ENCODE measurements at regions not wholly inside any gene's neighbourhood (a gene's known extent, or its start where the extent isn't known, plus 50 kb on each side); places are given as distances from the start of the nearest gene placed in this dataset.

GRCh38 chr17:72491102-72491501 lies 370.3 kb downstream of the SOX9 start:
- in situ Hi-C loops (cut with MboI; ENCODE audit: low pct_unique_long_range_greater_than_20kb, low sequenced_read_pairs) = no loop called here
- no peak for DNase-seq

GRCh38 chr17:72492494-72492893 lies 371.7 kb downstream of the SOX9 start:
- in situ Hi-C loops (cut with MboI; ENCODE audit: low pct_unique_long_range_greater_than_20kb, low sequenced_read_pairs) = no loop called here
- no peak for DNase-seq

GRCh38 chr17:72492941-72493340 lies 372.1 kb downstream of the SOX9 start:
- DNase-seq = no peak
- in situ Hi-C loops (cut with MboI; ENCODE audit: low pct_unique_long_range_greater_than_20kb, low sequenced_read_pairs) = no loop called here

- no peak for DNase-seq
- in situ Hi-C loops (cut with MboI; ENCODE audit: low pct_unique_long_range_greater_than_20kb, low sequenced_read_pairs) = no loop called here
These were observed 373.7 kb downstream of the SOX9 start for GRCh38 chr17:72494566-72494965.

- in situ Hi-C loops (cut with MboI; ENCODE audit: low pct_unique_long_range_greater_than_20kb, low sequenced_read_pairs) = no loop called here
- no peak for DNase-seq
These were observed 375.6 kb downstream of the SOX9 start for GRCh38 chr17:72496461-72496860.

- no peak for DNase-seq
- in situ Hi-C loops (cut with MboI; ENCODE audit: low pct_unique_long_range_greater_than_20kb, low sequenced_read_pairs) = no loop called here
These were observed 377.1 kb downstream of the SOX9 start for GRCh38 chr17:72497915-72498314.

- in situ Hi-C loops (cut with MboI; ENCODE audit: low pct_unique_long_range_greater_than_20kb, low sequenced_read_pairs) = no loop called here
- no peak for DNase-seq
These were observed 377.8 kb downstream of the SOX9 start for GRCh38 chr17:72498364-72499210.

- no peak for DNase-seq
- in situ Hi-C loops (cut with MboI; ENCODE audit: low pct_unique_long_range_greater_than_20kb, low sequenced_read_pairs) = no loop called here
These were observed 380.9 kb downstream of the SOX9 start for GRCh38 chr17:72501404-72502370.

GRCh38 chr17:72502371-72503341 lies 381.8 kb downstream of the SOX9 start:
- no peak for DNase-seq

GRCh38 chr17:72503556-72503955 lies 382.7 kb downstream of the SOX9 start:
- in situ Hi-C loops (cut with MboI; ENCODE audit: low pct_unique_long_range_greater_than_20kb, low sequenced_read_pairs) = no loop called here

More at GRCh38 chr17:72502371-72503341, 381.8 kb downstream of the SOX9 start:
- in situ Hi-C loops (cut with MboI; ENCODE audit: low pct_unique_long_range_greater_than_20kb, low sequenced_read_pairs) = no loop called here

GRCh38 chr17:72504783-72505182 lies 384.0 kb downstream of the SOX9 start:
- in situ Hi-C loops (cut with MboI; ENCODE audit: low pct_unique_long_range_greater_than_20kb, low sequenced_read_pairs) = no loop called here
- DNase-seq = no peak

More at GRCh38 chr17:72503556-72503955, 382.7 kb downstream of the SOX9 start:
- DNase-seq = no peak

GRCh38 chr17:72506773-72507172 lies 386.0 kb downstream of the SOX9 start:
- in situ Hi-C loops (cut with MboI; ENCODE audit: low pct_unique_long_range_greater_than_20kb, low sequenced_read_pairs) = no loop called here
- no peak for DNase-seq

GRCh38 chr17:72507370-72507769 lies 386.6 kb downstream of the SOX9 start:
- in situ Hi-C loops (cut with MboI; ENCODE audit: low pct_unique_long_range_greater_than_20kb, low sequenced_read_pairs) = no loop called here
- DNase-seq = no peak

GRCh38 chr17:72510351-72511016 lies 389.7 kb downstream of the SOX9 start:
- in situ Hi-C loops (cut with MboI; ENCODE audit: low pct_unique_long_range_greater_than_20kb, low sequenced_read_pairs) = no loop called here
- DNase-seq = no peak

GRCh38 chr17:72511242-72511641 lies 390.4 kb downstream of the SOX9 start:
- in situ Hi-C loops (cut with MboI; ENCODE audit: low pct_unique_long_range_greater_than_20kb, low sequenced_read_pairs) = no loop called here
- no peak for DNase-seq

GRCh38 chr17:72511874-72512273 lies 391.1 kb downstream of the SOX9 start:
- in situ Hi-C loops (cut with MboI; ENCODE audit: low pct_unique_long_range_greater_than_20kb, low sequenced_read_pairs) = no loop called here
- DNase-seq = no peak

- in situ Hi-C loops (cut with MboI; ENCODE audit: low pct_unique_long_range_greater_than_20kb, low sequenced_read_pairs) = no loop called here
- DNase-seq = no peak
These were observed 392.1 kb downstream of the SOX9 start for GRCh38 chr17:72512649-72513556.

Measured in KBM-7 (cell line).